GM23338 (cell line): ENCODE measurements at regions not wholly inside any gene's neighbourhood (a gene's known extent, or its start where the extent isn't known, plus 50 kb on each side); places are given as distances from the start of the nearest gene placed in this dataset.

Experiments used
- ATAC-seq: fragments of 200-7000 bp; cut with Tn5 transposase; 3 replicates; pipeline ENCODE4 v1.9.1; 2020
- DNase-seq: peaks from one replicate; pipeline ENCODE4 v3.0.0-alpha.2; 2015; ENCODE audit warnings: low spot score
- H2AFZ ChIP-seq: fragments of 200-600 bp; sonication (generic); 2 replicates; pipeline ENCODE4 v1.8.0; 2016; ENCODE audit warnings: antibody characterized with exemption, mild to moderate bottlenecking, moderate library complexity
- H3F3A ChIP-seq: fragments of 200-600 bp; sonication (generic); replicated peaks from 2 replicates; pipeline ENCODE4 v1.8.0; 2017; ENCODE audit warnings: antibody characterized with exemption, mixed run types, low read depth
- H3K27ac ChIP-seq: fragments of 200-600 bp; sonication (generic); 2 replicates; pipeline ENCODE4 v1.6.1; 2016; ENCODE audit warnings: low read depth
- H3K27me3 ChIP-seq: fragments of 200-600 bp; sonication (generic); 2 replicates; pipeline ENCODE4 v1.8.0; 2016; ENCODE audit warnings: mild to moderate bottlenecking, mixed run types, moderate library complexity; ENCODE audit not compliant: insufficient read depth
- H3K36me3 ChIP-seq: fragments of 200-600 bp; sonication (generic); 2 replicates; pipeline ENCODE4 v1.8.0; 2016; ENCODE audit warnings: mild to moderate bottlenecking; ENCODE audit not compliant: insufficient read depth
- H3K4me1 ChIP-seq: fragments of 200-600 bp; sonication (generic); 2 replicates; pipeline ENCODE4 v1.8.0; 2016; ENCODE audit warnings: mild to moderate bottlenecking, moderate library complexity; ENCODE audit not compliant: insufficient read depth
- H3K4me2 ChIP-seq: fragments of 200-600 bp; sonication (generic); 2 replicates; pipeline ENCODE4 v1.7.1; 2017; ENCODE audit warnings: mixed run types
- H3K4me3 ChIP-seq: fragments of 200-600 bp; sonication (generic); 2 replicates; pipeline ENCODE4 v1.6.1; 2016; ENCODE audit warnings: mixed run types
- H3K79me2 ChIP-seq: fragments of 200-600 bp; sonication (generic); replicated peaks from 2 replicates; pipeline ENCODE4 v1.8.0; 2017; ENCODE audit warnings: mild to moderate bottlenecking; ENCODE audit not compliant: insufficient read depth
- H3K9me2 ChIP-seq: fragments of 200-600 bp; sonication (generic); 2 replicates; pipeline ENCODE4 v1.8.0; 2017; ENCODE audit not compliant: insufficient read depth
- H4K20me1 ChIP-seq: fragments of 200-600 bp; sonication (generic); replicated peaks from 2 replicates; pipeline ENCODE4 v1.8.0; 2017; ENCODE audit warnings: mild to moderate bottlenecking; ENCODE audit not compliant: insufficient read depth
- H3K27ac Mint-ChIP-seq: 2 replicates; pipeline ENCODE4 v1.8.0; 2020; ENCODE audit warnings: inconsistent platforms, mild to moderate bottlenecking, moderate library complexity, mixed read lengths
- H3K27me3 Mint-ChIP-seq: 3 replicates; pipeline ENCODE4 v1.8.0; 2022; ENCODE audit warnings: low read depth, mild to moderate bottlenecking, moderate library complexity, mixed read lengths, inconsistent platforms; ENCODE audit not compliant: insufficient read depth, poor library complexity
- H3K36me3 Mint-ChIP-seq: 3 replicates; pipeline ENCODE4 v1.8.0; 2021; ENCODE audit warnings: low read depth, mild to moderate bottlenecking, inconsistent platforms, moderate library complexity, mixed read lengths
- H3K4me1 Mint-ChIP-seq: 3 replicates; pipeline ENCODE4 v1.8.0; 2020; ENCODE audit warnings: mild to moderate bottlenecking, inconsistent platforms, mixed read lengths
- H3K4me3 Mint-ChIP-seq: 3 replicates; pipeline ENCODE4 v1.8.0; 2021; ENCODE audit warnings: moderate library complexity, mild to moderate bottlenecking, inconsistent platforms, mixed read lengths
- H3K9me3 Mint-ChIP-seq: 3 replicates; pipeline ENCODE4 v1.8.0; 2020; ENCODE audit warnings: moderate library complexity, mild to moderate bottlenecking, inconsistent platforms, mixed read lengths
- CREB1 ChIP-seq: fragments of 250-450 bp; sonication (Bioruptor Pico); IDR thresholded peaks from 2 replicates; pipeline ENCODE4 v1.5.0; 2020; ENCODE audit warnings: low read depth, mild to moderate bottlenecking, moderate library complexity
- EZH2 ChIP-seq: fragments of 200-600 bp; sonication (generic); IDR thresholded peaks from one replicate; pipeline ENCODE4 v1.8.0; 2017; ENCODE audit warnings: antibody characterized with exemption, mild to moderate bottlenecking, low read depth; ENCODE audit not compliant: unreplicated experiment
- EZH2phosphoT487 ChIP-seq: fragments of 200-600 bp; sonication (generic); IDR thresholded peaks from one replicate; pipeline ENCODE4 v1.8.1; 2018; ENCODE audit warnings: antibody characterized with exemption; ENCODE audit not compliant: unreplicated experiment
- NANOG ChIP-seq: IDR thresholded peaks from 2 replicates; pipeline ENCODE4 v1.6.1; 2016; ENCODE audit warnings: antibody characterized with exemption, borderline replicate concordance
- POLR2AphosphoS5 ChIP-seq: IDR thresholded peaks from 2 replicates; pipeline ENCODE4 v1.6.1; 2016; ENCODE audit warnings: antibody characterized with exemption, low read depth
- ZNF114 ChIP-seq: fragments of 250-450 bp; sonication (Bioruptor Pico); IDR thresholded peaks from 2 replicates; pipeline ENCODE4 v1.5.0; 2020; ENCODE audit warnings: mild to moderate bottlenecking, moderate library complexity
- TF ChIP-seq, protein P1 (sequence below), 2 experiments: fragments of 200-600 bp in 1 of 2; sonication (generic) in 1 of 2; conservative IDR thresholded peaks; 2 replicates each; pipeline versions ENCODE4 v1.5.1 to v1.6.1; 2016 to 2017; ENCODE audit warnings: antibody characterized with exemption in 2 of 2, low read depth in 2 of 2, mild to moderate bottlenecking in 2 of 2, moderate library complexity in 1 of 2
- TF ChIP-seq, protein P2 (sequence below): IDR thresholded peaks from one replicate; pipeline ENCODE4 v1.6.1; 2018; ENCODE audit warnings: antibody characterized with exemption; ENCODE audit not compliant: unreplicated experiment
- TF ChIP-seq, protein P3 (sequence below): IDR thresholded peaks from 2 replicates; pipeline ENCODE4 v1.6.1; 2016; ENCODE audit warnings: antibody characterized with exemption

DNA sequence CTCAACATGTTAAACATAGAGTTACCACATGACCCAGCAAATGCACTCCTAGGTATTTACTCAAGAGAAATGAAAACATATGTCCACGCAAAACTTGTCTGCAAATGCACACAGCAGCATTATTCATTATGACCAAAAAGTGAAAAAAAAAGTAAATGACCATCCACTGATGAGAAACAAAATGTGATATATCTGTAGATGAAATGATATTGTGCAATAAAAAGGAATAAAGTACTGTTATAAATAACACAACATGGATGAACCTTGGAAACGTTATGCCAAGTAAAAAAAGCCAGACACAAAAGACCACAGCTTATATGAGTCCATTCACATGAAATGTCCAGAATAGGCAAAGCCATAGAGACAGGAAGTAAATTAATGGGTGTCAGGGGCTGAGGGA lies 61.4 kb upstream of the SKAP2 start:
- TF ChIP-seq CREB1 (no peak), NANOG (no peak), ZNF114 (no peak), POLR2AphosphoS5 (no peak), EZH2 (no peak), EZH2phosphoT487 (no peak)
- TF ChIP-seq, protein P1, sequence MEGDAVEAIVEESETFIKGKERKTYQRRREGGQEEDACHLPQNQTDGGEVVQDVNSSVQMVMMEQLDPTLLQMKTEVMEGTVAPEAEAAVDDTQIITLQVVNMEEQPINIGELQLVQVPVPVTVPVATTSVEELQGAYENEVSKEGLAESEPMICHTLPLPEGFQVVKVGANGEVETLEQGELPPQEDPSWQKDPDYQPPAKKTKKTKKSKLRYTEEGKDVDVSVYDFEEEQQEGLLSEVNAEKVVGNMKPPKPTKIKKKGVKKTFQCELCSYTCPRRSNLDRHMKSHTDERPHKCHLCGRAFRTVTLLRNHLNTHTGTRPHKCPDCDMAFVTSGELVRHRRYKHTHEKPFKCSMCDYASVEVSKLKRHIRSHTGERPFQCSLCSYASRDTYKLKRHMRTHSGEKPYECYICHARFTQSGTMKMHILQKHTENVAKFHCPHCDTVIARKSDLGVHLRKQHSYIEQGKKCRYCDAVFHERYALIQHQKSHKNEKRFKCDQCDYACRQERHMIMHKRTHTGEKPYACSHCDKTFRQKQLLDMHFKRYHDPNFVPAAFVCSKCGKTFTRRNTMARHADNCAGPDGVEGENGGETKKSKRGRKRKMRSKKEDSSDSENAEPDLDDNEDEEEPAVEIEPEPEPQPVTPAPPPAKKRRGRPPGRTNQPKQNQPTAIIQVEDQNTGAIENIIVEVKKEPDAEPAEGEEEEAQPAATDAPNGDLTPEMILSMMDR (conservative IDR thresholded peaks at IDR 0.05; ENCODE audit: low read depth in 2 of 2), result no peak
- TF ChIP-seq, protein P2, sequence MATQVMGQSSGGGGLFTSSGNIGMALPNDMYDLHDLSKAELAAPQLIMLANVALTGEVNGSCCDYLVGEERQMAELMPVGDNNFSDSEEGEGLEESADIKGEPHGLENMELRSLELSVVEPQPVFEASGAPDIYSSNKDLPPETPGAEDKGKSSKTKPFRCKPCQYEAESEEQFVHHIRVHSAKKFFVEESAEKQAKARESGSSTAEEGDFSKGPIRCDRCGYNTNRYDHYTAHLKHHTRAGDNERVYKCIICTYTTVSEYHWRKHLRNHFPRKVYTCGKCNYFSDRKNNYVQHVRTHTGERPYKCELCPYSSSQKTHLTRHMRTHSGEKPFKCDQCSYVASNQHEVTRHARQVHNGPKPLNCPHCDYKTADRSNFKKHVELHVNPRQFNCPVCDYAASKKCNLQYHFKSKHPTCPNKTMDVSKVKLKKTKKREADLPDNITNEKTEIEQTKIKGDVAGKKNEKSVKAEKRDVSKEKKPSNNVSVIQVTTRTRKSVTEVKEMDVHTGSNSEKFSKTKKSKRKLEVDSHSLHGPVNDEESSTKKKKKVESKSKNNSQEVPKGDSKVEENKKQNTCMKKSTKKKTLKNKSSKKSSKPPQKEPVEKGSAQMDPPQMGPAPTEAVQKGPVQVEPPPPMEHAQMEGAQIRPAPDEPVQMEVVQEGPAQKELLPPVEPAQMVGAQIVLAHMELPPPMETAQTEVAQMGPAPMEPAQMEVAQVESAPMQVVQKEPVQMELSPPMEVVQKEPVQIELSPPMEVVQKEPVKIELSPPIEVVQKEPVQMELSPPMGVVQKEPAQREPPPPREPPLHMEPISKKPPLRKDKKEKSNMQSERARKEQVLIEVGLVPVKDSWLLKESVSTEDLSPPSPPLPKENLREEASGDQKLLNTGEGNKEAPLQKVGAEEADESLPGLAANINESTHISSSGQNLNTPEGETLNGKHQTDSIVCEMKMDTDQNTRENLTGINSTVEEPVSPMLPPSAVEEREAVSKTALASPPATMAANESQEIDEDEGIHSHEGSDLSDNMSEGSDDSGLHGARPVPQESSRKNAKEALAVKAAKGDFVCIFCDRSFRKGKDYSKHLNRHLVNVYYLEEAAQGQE, result no peak
- TF ChIP-seq, protein P3, sequence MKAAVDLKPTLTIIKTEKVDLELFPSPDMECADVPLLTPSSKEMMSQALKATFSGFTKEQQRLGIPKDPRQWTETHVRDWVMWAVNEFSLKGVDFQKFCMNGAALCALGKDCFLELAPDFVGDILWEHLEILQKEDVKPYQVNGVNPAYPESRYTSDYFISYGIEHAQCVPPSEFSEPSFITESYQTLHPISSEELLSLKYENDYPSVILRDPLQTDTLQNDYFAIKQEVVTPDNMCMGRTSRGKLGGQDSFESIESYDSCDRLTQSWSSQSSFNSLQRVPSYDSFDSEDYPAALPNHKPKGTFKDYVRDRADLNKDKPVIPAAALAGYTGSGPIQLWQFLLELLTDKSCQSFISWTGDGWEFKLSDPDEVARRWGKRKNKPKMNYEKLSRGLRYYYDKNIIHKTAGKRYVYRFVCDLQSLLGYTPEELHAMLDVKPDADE, result no peak
- Mint-ChIP-seq H3K27me3 (no peaks in the 10 kb centered on the region), H3K4me3 (no peak overlapping the region), H3K4me1 (peaks cover 10% of the 10 kb centered on the region), H3K9me3 (no peaks in the 10 kb centered on the region), H3K36me3 (no peaks in the 10 kb centered on the region), H3K27ac (no peak overlapping the region)
- Histone ChIP-seq H3K27me3 (no peaks in the 10 kb centered on the region), H3K27ac (no peak overlapping the region), H3K4me1 (peaks cover 10% of the 10 kb centered on the region), H3K4me2 (no peak overlapping the region), H4K20me1 (no peaks in the 10 kb centered on the region), H3K79me2 (no peaks in the 10 kb centered on the region), H3K36me3 (no peaks in the 10 kb centered on the region), H2AFZ (no peak overlapping the region), H3F3A (no peaks in the 10 kb centered on the region), H3K4me3 (no peak overlapping the region), H3K9me2 (peaks cover 6% of the 10 kb centered on the region; the same call in 1 of the 2 replicates)
- ATAC-seq, result no peak
- DNase-seq, result no peak

DNA sequence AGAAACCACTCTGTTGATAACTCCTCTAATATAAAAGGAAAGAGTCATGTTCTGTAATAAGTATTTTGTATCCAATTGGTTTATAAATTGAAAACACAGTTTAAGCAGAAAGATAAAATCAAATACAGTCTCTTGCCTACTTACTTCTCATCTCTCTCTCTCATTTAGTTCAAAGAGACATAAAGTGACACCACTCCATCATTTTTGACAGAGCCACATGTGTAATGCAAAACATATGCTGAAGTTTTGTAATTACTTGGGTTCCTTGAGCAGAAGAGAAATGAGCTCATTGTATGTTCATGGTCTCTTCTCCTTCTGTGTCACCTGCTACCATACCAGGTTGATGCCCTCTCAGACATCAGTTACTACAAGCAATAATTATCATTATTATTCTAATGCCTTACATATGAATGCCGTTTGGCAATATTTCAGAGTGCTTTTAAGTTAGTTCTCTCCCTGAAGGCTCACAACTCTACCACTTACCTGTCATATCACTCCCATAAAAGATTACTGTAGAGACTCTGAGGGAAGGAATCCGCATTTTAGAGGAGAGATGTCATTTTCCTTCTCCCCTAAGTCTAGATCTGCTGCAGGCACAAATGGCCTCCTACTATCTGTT lies 59.9 kb upstream of the SKAP2 start:
- Histone ChIP-seq H3K4me3 (no peak overlapping the region), H3K27me3 (no peaks in the 10 kb centered on the region), H4K20me1 (no peaks in the 10 kb centered on the region), H3K4me2 (no peak overlapping the region), H2AFZ (no peak overlapping the region), H3K27ac (no peak overlapping the region), H3K36me3 (no peaks in the 10 kb centered on the region), H3F3A (no peaks in the 10 kb centered on the region), H3K79me2 (no peaks in the 10 kb centered on the region), H3K4me1 (peaks cover 14% of the 10 kb centered on the region), H3K9me2 (peaks cover 6% of the 10 kb centered on the region; the same call in 1 of the 2 replicates)
- DNase-seq, result no peak
- Mint-ChIP-seq H3K4me1 (peaks cover 17% of the 10 kb centered on the region), H3K27me3 (no peaks in the 10 kb centered on the region), H3K27ac (no peak overlapping the region), H3K4me3 (no peak overlapping the region), H3K36me3 (no peaks in the 10 kb centered on the region), H3K9me3 (no peaks in the 10 kb centered on the region)
- TF ChIP-seq CREB1, result no peak
- TF ChIP-seq, protein P2, result no peak
- no peak for TF ChIP-seq POLR2AphosphoS5
- no peak for TF ChIP-seq EZH2phosphoT487
- no peak for ATAC-seq
